PFSK-1 (cell line): ENCODE measurements at regions not wholly inside any gene's neighbourhood (a gene's known extent, or its start where the extent isn't known, plus 50 kb on each side); places are given as distances from the start of the nearest gene placed in this dataset.

Source experiments
- FOXP2 ChIP-seq: optimal IDR thresholded peaks from 2 replicates; pipeline ENCODE3; 2011; ENCODE audit warnings: borderline replicate concordance, control low read depth, inconsistent platforms; ENCODE audit not compliant: insufficient read depth; ENCODE audit errors: extremely low read length, extremely low read depth
- POLR2AphosphoS5 ChIP-seq: IDR thresholded peaks from 2 replicates; pipeline ENCODE4 v1.6.1; 2012; ENCODE audit warnings: low read depth, mild to moderate bottlenecking, control low read depth, low read length, moderate library complexity
- REST ChIP-seq, 2 experiments: IDR thresholded peaks; 2 replicates each; pipeline versions ENCODE4 v1.6.1 to v1.8.0; 2011 to 2012; ENCODE audit warnings: low read depth in 2 of 2, low read length in 2 of 2, control low read depth in 1 of 2, inconsistent platforms in 1 of 2, mild to moderate bottlenecking in 1 of 2, moderate library complexity in 1 of 2; ENCODE audit not compliant: insufficient read depth in 1 of 2
- SIN3A ChIP-seq: IDR thresholded peaks from 2 replicates; pipeline ENCODE4 v1.6.1; 2012; ENCODE audit warnings: mild to moderate bottlenecking, low read length, moderate library complexity, borderline replicate concordance; ENCODE audit not compliant: insufficient read depth
- TAF1 ChIP-seq: IDR thresholded peaks from 2 replicates; pipeline ENCODE4 v1.6.1; 2012; ENCODE audit warnings: low read length, control low read depth, borderline replicate concordance; ENCODE audit not compliant: insufficient read depth

GRCh38 chr14:58738876-58739275 lies 101.1 kb downstream of the DACT1 start:
- no peak for TF ChIP-seq TAF1

- TF ChIP-seq REST (IDR thresholded peaks at IDR 0.05; ENCODE audit: insufficient read depth in 1 of 2, low read depth in 2 of 2, low read length in 2 of 2): no peak
- no peak for TF ChIP-seq TAF1
- no peak for TF ChIP-seq FOXP2
- TF ChIP-seq POLR2AphosphoS5: no peak
- no peak for TF ChIP-seq SIN3A
Measured at GRCh38 chr14:58739674-58740073, 101.9 kb downstream of the DACT1 start.

GRCh38 chr14:58740379-58740935 lies 102.7 kb downstream of the DACT1 start:
- no peak for TF ChIP-seq TAF1
- TF ChIP-seq REST (IDR thresholded peaks at IDR 0.05; ENCODE audit: insufficient read depth in 1 of 2, low read depth in 2 of 2, low read length in 2 of 2): no peak

GRCh38 chr14:58744801-58745394 lies 107.1 kb downstream of the DACT1 start:
- no peak for TF ChIP-seq POLR2AphosphoS5
- no peak for TF ChIP-seq FOXP2
- no peak for TF ChIP-seq REST (IDR thresholded peaks at IDR 0.05; ENCODE audit: insufficient read depth in 1 of 2, low read depth in 2 of 2, low read length in 2 of 2)
- TF ChIP-seq TAF1: no peak
- TF ChIP-seq SIN3A: no peak

GRCh38 chr14:58746261-58746660 lies 108.5 kb downstream of the DACT1 start:
- no peak for TF ChIP-seq TAF1

GRCh38 chr14:58746701-58747100 lies 108.9 kb downstream of the DACT1 start:
- TF ChIP-seq SIN3A (no peak), POLR2AphosphoS5 (no peak), REST (IDR thresholded peaks at IDR 0.05; ENCODE audit: insufficient read depth in 1 of 2, low read depth in 2 of 2, low read length in 2 of 2) (no peak), FOXP2 (no peak), TAF1 (no peak)
